ENCODE measurements at regions not wholly inside any gene's neighbourhood (a gene's known extent, or its start where the extent isn't known, plus 50 kb on each side); places are given as distances from the start of the nearest gene placed in this dataset.

DNA sequence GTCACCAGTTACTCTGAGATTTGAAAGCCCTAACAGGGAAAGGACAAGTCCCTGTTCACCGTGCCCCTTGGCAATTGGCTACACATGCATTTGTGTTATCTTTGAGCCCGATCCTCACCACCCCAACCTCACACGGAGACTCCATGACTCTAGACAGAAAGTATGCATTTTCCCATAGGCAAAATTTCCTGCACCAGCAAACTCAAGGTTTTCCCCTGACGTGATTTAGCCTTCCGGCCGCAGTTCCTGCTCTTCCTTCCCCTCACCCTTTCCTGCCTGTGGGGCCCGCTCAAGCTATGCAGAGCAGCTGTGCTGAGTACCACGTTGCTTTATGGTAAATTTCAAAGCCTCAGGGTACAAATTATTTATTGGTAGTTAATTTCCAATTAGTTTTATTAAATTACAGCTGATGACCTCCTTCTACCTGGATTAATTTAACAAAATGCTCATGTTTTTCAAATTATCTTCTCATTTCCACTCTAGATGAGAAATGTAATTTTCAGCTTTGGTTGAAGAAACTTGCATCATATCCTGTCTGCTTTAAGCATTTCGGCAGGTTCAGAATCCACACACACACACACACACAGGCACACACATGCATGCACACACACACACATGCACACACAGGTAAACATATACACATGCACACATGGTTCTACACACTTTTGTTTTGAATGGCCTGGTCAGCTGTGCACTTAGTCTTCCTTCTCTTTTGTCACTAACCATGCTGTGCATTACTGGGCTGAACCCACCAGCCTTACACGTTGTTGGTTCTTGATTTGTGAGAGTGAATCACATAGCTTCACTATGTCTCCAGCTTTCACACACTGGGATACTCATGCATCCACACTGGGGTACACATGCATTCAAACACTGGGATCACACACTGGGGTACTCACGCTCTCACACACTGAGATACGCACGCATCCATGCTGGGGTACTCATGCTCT lies 283.1 kb upstream of the PITRM1 start:
- no peak for DNase-seq (ENCODE audit: low spot score)

DNA sequence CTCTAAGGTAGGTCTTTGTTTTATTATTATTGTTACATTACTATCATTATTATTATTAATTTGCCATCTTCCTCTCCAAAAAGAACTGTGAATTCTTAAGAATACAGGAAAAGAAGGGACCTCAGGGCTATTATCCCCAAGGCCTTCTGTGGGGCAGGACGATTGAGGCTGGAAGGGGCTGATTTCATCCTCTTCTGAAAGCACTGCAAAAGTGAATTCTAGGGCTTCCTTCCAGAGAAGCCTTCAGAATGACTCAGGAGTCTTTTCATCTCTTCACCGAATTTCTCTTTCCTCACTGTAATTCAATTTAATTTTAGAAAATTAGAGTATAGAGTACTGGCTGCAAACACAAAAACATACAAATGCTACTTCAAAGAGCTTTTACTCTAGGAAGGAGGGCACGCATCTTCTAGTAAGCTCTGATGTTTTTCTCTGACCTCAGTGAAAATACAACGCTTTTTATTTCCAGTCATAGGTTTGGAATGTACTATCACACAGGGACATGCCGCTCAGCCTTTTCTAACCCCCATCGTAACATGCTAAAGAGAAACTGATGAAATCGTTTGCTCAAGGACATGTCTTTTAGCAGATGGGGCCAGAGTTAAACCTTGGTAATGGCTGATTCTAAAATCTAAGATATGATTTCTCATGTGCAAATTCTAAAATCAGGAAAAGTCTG lies 280.2 kb upstream of the PITRM1 start:
- DNase-seq (ENCODE audit: low spot score): peak; percentile 74

DNA sequence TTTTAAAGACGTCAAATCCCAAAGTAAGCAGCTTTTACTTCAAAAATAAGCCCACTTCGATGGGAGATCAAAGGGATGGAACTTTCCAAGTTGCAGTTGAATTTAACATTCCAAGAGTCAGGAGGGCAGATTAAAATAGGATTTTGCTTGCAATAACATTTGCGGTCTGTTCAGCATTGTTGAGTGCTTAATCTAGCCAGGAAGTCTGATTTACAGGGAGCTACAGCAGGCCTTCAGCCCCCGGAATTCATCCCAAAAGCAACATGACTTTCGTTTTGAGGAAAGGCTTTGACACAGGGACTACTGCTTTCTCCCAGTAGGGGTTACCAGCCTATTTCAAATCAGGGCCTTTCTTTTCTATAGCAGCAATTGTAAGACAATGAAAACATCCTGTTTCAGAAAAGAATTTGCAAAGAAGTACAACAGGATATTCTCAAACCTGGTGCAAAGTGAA lies 279.6 kb upstream of the PITRM1 start:
- DNase-seq (ENCODE audit: low spot score): peak; percentile 76

DNA sequence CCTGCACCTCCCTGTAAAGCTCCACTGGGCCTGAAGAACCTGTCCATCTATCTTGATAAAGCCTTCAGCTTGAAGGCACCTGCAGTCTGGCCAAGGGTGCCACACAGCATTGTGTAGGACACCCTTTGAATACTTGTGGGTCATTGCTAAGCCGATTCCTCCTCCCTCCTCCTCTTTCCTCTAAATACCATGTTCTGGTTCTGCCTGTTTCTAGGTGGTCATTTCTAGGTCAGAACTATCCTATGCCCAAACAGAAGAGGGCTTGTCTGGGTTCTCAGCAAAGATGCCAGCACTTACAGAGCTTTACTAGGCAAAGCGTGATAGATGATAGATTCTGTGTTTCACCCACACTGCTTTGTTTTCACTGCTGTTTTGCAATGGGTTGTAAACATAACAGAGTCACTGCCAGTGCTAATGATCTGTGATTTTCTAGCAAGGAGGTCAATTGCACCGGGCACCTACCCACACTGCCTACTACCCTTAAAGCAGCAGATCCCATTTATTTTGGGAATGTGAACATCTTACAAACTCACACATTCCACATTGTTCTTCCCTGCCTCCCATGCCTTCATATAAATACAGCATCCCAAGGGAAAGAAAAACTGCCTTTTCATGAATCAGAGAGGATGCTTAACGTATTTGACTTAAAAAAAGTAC lies 279.1 kb upstream of the PITRM1 start:
- peak; percentile 29 for DNase-seq (ENCODE audit: low spot score)

DNA sequence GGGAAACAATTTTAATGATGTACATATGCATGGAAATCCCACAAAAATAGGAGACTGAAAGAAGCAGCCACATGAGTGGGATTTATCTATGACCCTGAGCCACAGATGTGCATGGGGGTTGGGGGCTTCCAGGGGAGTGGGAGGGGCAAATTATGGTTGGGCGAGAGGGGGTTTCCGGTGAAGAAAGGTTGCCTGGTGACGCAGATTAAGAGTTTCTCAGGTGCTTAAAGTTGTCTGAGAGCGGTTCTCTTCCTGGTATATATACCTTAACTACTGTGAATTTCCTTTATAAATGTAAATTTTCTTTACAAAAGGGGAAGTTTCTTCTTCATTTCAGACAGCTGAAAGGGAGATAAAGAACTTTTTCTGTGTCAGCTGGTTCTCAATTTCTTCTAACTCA lies 273.6 kb upstream of the PITRM1 start:
- no peak for DNase-seq (ENCODE audit: low spot score)

DNA sequence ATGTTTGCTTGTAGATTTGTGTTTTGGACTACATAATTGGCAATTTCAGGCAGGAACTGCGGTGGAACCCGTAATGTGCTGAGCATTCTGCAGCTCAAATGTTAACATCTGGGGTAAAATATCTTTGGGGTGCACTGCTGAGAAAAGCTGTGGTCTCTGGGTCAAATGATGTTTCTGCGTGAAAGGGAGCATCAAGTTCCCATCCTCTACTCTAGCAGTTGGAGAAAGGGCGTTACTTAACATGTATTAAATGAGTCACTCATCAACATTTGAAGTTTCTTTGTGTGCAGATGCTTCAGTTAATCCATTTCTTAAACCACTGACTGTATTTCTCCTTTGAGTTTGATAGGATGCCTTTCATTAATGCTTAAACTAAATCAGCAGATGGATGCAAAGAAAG lies 273.1 kb upstream of the PITRM1 start:
- no peak for DNase-seq (ENCODE audit: low spot score)

DNA sequence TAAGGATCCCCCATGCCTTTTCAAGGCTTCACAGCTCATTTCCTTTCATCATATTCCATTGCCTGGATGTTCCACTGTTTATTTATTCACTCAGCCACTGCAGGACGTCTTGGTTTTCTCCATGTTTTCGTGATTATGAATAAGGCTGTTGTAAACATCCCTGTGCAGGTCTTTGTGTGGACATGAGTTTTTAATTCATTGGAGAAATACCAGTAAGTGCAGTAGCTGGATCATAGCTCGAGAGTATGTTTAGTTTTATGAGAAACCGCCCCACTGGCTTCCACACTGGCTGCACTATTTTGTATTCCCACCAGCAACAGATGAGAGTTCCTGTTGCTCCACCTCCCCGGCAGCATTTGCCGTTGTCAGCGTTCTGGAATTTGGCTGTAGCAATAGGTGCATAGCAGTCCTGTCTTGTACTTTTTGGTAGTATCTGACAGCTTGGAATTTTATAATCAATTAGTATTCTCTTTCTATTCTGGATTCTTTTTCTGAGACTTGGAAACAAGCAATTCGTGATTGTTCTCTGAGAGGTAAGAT lies 269.9 kb upstream of the PITRM1 start:
- DNase-seq (ENCODE audit: low spot score): no peak

DNA sequence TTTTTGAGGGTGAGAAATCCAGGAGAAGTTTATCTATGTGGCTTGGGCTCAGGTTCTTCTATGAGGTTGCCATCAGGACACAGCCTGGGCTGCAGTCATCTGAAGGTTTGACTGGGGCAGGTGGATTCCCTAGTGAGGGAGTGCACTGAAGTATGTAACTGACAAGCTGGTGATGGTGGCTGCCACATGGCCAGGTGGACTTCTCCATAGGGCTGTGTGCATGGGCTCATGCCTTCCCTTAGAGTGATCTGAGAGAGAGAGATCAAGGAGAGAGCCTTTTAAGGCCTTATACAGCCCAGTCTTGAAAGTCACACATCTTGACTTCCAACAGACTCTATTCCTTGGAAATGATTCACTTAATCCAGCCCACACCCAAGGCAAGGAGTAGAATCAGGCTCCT lies 266.6 kb upstream of the PITRM1 start:
- DNase-seq (ENCODE audit: low spot score): no peak

DNA sequence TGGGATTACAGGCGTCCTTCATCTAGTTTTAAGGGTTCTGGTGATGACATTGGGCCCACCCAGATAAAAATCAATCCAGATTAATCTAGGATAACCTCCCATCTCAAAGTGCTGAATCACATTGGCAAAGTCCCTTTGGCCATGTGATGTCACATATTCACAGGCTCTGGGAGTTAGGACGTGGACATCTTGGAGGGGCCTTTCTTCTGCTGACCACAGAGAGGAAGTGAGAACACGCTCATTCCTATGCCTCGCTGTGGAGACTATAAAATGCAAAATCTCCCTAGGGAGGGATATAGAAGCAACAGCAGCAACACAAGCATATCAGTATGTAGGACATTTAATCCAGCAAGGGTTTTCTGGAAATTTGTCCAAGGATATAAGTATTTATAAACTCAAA lies 266.0 kb upstream of the PITRM1 start:
- DNase-seq (ENCODE audit: low spot score): no peak

DNA sequence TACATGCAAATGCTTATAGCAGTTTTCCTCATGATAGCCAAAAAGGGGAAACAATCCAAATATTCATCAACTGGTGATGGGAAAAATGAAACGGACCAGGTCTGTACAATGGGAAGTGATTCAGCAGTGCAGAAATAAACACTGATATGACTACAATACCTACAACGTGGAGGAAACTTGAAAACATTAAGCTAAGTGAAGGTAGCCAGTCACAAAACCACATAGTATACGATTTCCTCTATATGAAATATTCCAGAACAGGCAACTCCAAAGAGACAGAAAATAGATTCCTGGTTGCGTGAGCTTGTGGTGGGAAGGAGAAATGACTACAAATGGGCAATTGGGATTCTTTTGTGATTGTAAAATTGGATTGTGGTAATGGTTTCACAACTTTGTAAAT lies 263.1 kb upstream of the PITRM1 start:
- DNase-seq (ENCODE audit: low spot score): no peak

DNA sequence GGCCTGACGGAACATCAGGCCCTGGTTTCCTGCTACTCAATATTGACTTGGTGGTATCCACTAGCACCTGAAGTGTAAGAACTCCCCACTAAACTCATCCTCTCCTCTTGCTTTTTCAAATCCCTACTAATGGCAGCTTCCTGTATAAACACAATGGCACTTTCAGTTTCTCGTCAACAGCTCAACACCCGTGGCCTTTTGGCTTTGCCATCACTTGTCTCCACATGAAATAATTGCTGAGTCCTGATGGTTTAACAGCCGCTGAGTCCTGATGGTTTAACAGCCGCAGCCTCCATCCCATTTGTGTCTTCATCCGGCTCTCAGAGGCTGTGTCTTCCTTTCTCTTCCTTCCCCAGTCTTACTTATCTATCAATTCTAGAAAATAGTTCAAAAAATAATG lies 261.4 kb upstream of the PITRM1 start:
- DNase-seq (ENCODE audit: low spot score): no peak

DNA sequence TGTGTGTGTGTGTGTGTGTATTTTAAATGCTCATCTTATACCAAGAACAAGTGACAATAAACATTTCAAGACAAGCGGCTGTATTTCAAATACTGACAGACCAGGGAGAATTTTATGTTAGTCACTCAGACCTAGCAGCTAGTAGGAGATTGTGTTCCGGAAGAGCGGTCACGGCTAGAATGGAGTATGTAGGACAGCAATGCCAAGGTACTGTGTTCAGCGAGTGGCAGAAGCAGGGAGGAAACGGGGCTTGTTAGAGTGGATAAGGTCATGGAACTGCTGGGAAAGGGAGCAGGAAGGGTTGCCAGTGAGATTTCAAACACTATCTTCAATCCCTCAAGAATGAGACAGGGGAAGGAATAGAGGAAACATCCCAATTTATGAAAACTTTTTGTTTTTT lies 260.5 kb upstream of the PITRM1 start:
- DNase-seq (ENCODE audit: low spot score): no peak

DNA sequence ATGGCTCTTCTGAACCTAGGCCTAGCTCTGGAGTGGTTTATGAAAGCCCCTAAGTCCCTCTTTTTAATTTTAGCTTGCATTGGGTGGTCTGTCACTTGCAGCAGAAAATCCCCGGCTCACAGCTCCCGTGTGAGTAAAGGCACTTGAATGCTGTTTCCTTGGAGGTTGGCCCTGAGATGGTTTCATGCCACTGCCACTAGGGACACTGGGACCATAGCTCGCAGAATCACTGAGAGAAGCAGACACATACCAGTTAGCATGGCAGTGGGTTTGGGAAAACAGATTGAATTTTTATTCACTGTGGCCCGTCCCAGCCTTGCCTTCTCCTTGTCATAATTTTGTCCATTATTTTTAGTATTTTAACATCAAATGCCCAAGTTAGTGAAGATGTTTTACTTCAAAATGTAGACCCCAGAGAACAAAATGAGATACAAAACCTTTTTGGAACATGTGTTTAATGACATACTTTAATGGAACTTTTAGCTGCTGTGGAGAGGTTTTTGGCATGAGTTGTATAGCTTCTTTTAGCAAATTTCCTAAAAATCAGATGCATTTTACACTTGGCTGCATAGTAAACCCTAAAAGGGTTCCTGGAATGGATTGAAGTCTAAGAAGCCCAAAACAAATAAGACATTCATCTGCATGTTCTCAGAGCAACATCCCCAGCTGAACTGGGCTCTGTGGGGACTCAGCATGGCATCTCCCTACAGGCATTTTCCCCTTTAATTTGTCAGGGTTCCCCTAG lies 259.7 kb upstream of the PITRM1 start:
- no peak for DNase-seq (ENCODE audit: low spot score)

DNA sequence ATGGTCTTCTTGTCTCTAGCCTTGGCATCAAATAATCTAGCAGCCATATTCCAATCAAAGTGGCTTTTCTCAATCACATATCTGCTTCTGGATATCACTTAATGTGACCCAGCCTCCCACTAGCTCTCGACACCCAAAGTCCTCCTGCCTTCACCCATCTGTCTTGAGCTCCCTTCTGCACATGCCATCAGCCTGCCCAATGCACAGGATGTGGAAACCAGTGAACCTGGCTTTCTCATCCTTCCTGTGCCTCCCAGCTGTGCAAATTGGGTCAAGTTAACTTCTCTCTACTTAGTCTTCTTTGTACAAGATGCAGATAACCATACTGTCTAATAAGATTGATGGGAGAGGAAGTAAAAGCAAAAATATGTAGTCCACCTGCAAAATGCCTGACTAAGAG lies 257.9 kb upstream of the PITRM1 start:
- no peak for DNase-seq (ENCODE audit: low spot score)

DNA sequence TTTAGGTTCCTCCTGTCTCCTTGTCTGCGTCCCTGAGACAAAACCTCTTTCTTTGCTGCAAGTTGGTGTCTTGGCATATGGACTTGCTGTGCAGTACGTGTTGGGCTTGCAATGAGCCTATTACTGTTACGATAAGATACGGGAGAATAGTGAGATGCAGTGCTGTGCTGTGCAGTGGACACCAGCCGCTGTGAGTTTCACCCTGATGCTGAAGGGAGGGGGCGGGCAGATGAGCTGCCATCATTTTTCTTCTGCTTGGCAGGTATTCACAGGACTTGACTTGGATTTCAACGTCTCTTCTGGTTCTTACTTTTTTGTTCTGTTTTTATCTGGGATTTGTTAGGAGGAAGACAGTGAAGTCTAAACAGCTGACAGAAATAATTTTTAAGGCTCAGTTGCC lies 257.1 kb upstream of the PITRM1 start:
- no peak for DNase-seq (ENCODE audit: low spot score)

DNA sequence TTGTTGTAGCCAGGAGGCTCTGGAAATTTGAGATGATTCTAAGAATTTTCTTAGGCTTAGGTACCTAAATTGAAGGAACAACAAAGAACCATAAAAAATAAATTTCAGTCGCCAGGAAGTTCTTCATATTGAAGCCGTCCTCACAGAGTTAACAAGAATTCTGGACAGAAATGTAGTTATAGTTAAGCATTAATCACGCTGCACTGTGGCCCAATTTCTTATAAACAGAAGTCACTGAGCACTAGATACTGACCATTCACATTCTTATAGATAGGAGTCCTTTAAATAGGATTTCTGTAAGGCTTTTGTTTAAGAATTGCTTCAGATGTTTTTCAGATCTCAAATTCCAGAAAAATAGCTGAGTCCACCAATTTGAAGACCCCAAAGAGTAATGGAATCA lies 256.2 kb upstream of the PITRM1 start:
- no peak for DNase-seq (ENCODE audit: low spot score)

DNA sequence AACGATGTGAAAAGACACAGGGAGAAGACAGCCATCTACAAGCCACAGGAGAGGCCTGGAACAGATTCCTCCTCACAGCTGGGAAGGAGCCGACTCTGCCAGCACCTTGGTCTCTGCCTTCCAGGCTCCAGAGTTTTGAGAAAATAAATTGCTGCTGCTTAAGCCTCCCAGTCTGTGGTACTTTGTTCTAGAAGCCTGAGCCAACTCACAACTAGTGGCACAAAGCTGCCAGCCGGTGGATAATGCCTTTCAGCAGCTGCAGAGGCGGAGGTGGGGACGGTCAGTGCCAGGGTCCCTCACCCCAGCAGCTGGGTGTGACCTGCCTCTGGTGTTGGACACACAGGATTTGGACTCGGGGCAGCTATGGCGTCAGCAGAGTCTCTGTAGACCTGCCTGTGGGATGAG lies 255.4 kb upstream of the PITRM1 start:
- no peak for DNase-seq (ENCODE audit: low spot score)

DNA sequence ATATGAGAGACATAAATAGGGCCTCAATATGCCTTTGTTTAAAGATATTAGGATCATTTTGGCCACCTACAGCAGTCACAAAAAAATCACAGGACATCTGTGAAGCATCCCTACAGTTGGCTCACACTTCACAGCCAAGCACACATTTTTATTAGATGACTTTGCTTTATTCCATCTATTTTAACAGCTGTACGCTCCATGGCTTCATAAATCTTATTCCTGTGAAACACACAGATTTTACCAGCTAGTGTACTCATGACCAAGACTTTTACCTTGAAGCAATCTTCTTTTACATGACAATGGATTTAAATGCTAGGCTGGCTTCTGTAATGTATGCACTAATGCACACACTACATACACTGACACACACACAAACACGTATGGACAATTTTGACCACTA lies 254.8 kb upstream of the PITRM1 start:
- peak; percentile 25 for DNase-seq (ENCODE audit: low spot score)

DNA sequence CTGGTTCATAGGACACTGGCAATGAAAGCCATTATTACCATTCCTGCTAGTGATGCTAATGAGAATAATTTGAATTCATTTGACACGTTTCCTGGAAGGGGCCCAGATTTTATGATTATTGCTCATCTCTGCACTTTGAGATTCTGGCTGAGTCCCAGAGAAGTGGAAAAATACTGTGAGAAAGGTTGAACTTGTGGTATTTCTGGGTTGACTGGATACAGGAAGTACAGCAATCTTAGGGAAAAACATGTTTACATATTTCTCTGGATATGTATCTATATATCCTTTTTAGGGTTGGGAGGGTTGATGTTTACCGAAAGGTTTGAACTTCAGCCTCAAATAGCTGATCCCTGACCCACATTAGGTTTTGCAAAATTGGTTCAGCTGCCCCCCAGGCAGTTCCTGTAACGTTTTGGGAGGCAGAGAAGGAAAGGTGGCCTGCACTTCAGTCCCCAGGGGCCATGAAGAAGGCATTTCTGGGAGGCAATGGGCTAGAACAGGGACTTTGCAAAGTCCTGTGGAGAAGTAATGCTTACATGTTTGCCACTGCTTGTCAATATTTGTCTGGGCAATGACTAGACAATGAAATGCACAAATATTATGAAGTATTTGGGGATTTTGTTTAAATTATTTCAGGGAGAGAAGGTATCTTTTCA lies 253.7 kb upstream of the PITRM1 start:
- DNase-seq (ENCODE audit: low spot score): peak; percentile 68

DNA sequence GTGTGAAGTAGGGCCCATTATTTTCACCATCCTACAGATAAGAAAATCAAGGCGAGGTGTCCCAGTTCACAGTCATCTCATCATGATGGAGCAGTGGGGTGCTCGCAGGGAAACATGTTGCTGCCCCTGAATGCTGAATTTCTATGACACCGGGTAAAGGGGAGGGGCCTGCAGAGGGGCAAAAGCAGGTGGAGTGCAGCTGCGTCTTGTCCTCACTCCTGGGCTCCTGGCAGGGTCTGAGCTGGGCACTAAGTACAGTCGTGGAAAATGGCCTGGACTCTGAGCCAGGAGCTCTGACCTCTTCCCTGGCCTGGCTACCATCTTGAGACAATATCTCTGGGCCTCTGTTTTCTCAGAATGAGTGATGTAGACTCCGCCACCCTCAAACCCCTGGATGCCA lies 253.1 kb upstream of the PITRM1 start:
- DNase-seq (ENCODE audit: low spot score): no peak

DNA sequence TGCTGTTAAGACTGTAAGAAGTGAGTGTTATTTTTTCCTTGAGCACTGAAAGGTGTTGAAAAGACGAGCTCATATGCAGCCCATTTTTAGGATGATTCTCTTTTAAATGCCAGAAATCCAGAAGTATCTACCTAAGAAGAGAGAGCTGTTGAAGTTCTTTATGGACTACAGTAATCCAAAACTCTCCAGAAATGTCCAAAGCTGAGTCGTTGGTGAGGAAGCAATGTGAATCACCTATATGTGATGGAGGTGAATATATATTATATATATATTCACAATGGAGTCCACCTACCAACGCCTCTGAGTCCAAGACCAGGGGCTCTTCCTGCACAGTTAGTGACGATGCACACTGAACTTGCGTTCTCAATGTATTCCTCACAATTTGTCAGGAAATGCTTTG lies 252.7 kb upstream of the PITRM1 start:
- no peak for DNase-seq (ENCODE audit: low spot score)
